ENCODE measurements at regions not wholly inside any gene's neighbourhood (a gene's known extent, or its start where the extent isn't known, plus 50 kb on each side); places are given as distances from the start of the nearest gene placed in this dataset.

DNA sequence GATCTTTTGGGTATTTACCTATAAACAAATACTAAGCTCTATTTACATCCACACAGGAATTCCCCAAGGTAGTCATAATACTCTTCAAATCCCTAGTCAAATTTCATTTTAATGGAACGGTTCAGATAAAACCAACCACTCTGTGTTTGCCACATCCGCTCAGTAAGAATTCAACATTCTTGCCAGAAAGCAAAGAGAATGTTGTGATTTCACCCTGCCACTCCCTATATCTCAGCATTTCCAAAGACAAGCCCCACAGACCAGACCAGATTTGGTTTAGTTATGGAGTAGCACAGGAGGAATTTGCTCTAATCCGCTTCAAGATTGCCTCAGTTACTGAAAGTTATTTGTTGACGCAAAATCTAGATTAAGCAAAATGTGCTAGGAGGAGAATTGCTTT is 105.6 kb upstream of the SERP2 start:
- DNase-seq (no peak), ATAC-seq (no peak)
- POLR2A ChIA-PET: no interaction called here
- Mint-ChIP-seq H3K9me3 (peaks cover 0 to 3% (median 0%) of the 10 kb centered on the region in 9 donors), H3K27ac (no peak overlapping the region), H3K4me1 (peaks cover 0 to 2% (median under 1%) of the 10 kb centered on the region in 4 donors), H3K27me3 (peaks cover 0 to 8% (median 2%) of the 10 kb centered on the region in 5 donors), H3K4me3 (no peak overlapping the region), H3K36me3 (no peaks in the 10 kb centered on the region)

DNA sequence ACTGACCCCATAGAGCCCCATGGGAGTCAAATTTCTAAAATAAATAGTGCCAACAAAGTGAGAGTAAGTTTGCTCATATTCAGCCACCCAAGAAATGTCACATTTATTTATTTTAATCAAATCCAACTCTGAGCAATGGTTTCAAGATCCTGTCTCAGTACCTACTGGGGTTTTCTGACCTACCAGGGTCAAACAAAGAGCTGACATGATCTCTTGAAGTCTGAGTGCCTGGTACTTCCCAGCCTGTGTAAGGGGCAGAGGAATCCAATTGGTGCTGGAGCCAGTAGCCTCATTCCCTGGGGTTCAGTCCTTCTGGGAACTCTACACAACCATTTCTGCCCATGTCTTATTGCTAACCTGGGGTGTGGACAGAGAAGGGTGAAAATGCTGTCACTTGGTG is 104.6 kb upstream of the SERP2 start:
- Mint-ChIP-seq H3K9me3 (peaks cover 0 to 3% (median 0%) of the 10 kb centered on the region in 9 donors), H3K27ac (no peak overlapping the region), H3K36me3 (no peaks in the 10 kb centered on the region), H3K4me1 (peaks cover 6 to 11% (median 9%) of the 10 kb centered on the region in 4 donors), H3K4me3 (no peak overlapping the region), H3K27me3 (peaks cover 0 to 8% (median 0%) of the 10 kb centered on the region in 5 donors)
- DNase-seq (no peak), ATAC-seq (no peak)
- POLR2A ChIA-PET: no interaction called here

- H3K4me3 Mint-ChIP-seq: no peak overlapping the region
- POLR2A ChIA-PET: no interaction called here
- peaks cover 0 to 3% (median 0%) of the 10 kb centered on the region in 9 donors for H3K9me3 Mint-ChIP-seq
- H3K27me3 Mint-ChIP-seq: peaks cover 0 to 8% (median 0%) of the 10 kb centered on the region in 5 donors
- ATAC-seq (no peak), DNase-seq (no peak)
- no peak overlapping the region for H3K27ac Mint-ChIP-seq
- peaks cover 13 to 22% (median 21%) of the 10 kb centered on the region in 4 donors for H3K4me1 Mint-ChIP-seq
- H3K36me3 Mint-ChIP-seq: no peaks in the 10 kb centered on the region
These were observed 103.5 kb upstream of the SERP2 start for GRCh38 chr13:44270150-44270549.

DNA sequence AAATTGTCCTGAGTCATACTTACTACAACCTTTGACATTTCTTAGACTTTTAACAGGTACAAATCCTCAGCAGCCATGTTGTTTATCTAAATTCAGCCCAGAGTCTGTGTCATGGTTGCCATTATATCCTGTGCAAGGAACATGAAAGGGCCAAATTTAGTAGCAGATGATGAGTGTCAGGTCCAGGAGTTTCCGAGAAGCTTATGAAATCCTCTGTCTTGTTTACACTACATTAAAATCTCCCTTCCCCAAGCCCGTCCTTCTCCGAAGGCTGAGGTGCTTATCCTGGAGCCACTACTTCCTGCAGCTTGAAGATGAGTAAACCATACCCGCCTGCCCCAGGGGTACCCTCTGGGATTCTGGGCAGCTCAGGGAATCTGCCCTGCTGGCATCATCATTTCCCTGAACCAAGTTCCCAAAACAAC is 102.6 kb upstream of the SERP2 start:
- no peak overlapping the region for H3K4me3 Mint-ChIP-seq

GRCh38 chr13:44271473-44271872 is 102.2 kb upstream of the SERP2 start:
- Mint-ChIP-seq H3K4me1 (peaks cover 17 to 35% (median 32%) of the 10 kb centered on the region in 4 donors), H3K27me3 (peaks cover 0 to 8% (median 0%) of the 10 kb centered on the region in 5 donors), H3K4me3 (no peak overlapping the region), H3K9me3 (peaks cover 0 to 3% (median 0%) of the 10 kb centered on the region in 9 donors), H3K36me3 (no peaks in the 10 kb centered on the region), H3K27ac (peak overlapping the region in 6 of 10 donors; percentile 5 to 98 (median 38))
- DNase-seq: no peak
- ATAC-seq: no peak
- POLR2A ChIA-PET: no interaction called here

More for the DNA sequence above, 102.6 kb upstream of the SERP2 start:
- POLR2A ChIA-PET: no interaction called here
- peaks cover 0 to 3% (median 0%) of the 10 kb centered on the region in 9 donors for H3K9me3 Mint-ChIP-seq
- peak overlapping the region in 3 of 10 donors; percentile 5 to 32 (median 32) for H3K27ac Mint-ChIP-seq
- H3K4me1 Mint-ChIP-seq: peaks cover 17 to 31% (median 30%) of the 10 kb centered on the region in 4 donors
- no peaks in the 10 kb centered on the region for H3K36me3 Mint-ChIP-seq
- H3K27me3 Mint-ChIP-seq: peaks cover 0 to 8% (median 0%) of the 10 kb centered on the region in 5 donors
- DNase-seq: no peak
- no peak for ATAC-seq

DNA sequence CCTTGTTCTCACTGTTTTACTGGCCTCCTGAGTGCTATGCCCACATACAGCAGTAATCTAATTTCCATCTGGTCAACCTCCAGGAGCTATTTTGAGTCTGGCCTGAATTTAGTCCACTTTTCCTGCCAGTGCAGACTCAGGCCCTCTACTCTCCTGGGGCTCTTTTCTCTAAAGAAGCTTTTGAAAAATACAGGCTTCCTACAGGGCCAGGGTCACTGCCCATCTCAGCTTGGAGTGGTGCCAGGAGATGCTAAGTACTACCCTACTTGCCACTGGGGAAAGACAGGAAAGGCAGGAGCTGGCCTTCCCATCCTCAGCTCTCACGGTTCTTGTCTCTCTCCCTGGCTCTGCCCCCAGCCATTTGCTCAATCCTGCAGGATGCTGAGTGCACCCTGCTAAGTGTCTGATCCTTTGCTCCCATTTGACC is 101.7 kb upstream of the SERP2 start:
- H3K36me3 Mint-ChIP-seq: no peaks in the 10 kb centered on the region
- H3K27me3 Mint-ChIP-seq: peaks cover 0 to 6% (median 0%) of the 10 kb centered on the region in 5 donors
- no peak for ATAC-seq
- peaks cover 0 to 3% (median 0%) of the 10 kb centered on the region in 9 donors for H3K9me3 Mint-ChIP-seq
- H3K27ac Mint-ChIP-seq: peak overlapping the region in 9 of 10 donors; percentile 4 to 99 (median 76)
- no peak for DNase-seq
- peaks cover 20 to 36% (median 35%) of the 10 kb centered on the region in 4 donors for H3K4me1 Mint-ChIP-seq
- POLR2A ChIA-PET: no interaction called here
- H3K4me3 Mint-ChIP-seq: no peak overlapping the region

DNA sequence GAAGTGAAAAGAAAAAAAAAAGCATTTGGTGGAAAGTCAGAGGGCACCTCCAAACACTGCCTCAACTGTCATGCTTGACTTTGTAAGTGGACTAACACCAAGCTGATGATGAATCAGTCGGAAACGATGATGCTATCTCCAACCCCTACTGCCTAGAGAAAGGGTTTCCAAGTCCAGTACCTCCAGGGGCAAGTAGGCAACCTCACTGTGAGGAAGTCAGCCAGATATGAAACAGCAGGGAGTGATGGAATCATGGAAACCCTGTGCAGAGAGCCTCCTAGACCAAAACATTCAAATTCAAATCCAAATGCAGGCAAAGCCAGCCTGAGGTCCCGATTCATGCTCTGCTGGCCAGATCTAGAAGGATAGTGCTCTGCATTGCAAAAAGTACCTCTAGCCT is 100.9 kb upstream of the SERP2 start:
- H3K36me3 Mint-ChIP-seq: no peaks in the 10 kb centered on the region
- DNase-seq (no peak), ATAC-seq (no peak)
- H3K27me3 Mint-ChIP-seq: no peaks in the 10 kb centered on the region
- H3K4me1 Mint-ChIP-seq: peaks cover 20 to 40% (median 38%) of the 10 kb centered on the region in 4 donors
- peak overlapping the region; percentile 29 to 99 (median 98) for H3K27ac Mint-ChIP-seq
- POLR2A ChIA-PET: no interaction called here
- no peak overlapping the region for H3K4me3 Mint-ChIP-seq
- peaks cover 0 to 1% (median 0%) of the 10 kb centered on the region in 9 donors for H3K9me3 Mint-ChIP-seq

- DNase-seq (no peak), ATAC-seq (no peak)
- Mint-ChIP-seq H3K36me3 (no peaks in the 10 kb centered on the region), H3K4me1 (peaks cover 24 to 45% (median 44%) of the 10 kb centered on the region in 4 donors), H3K4me3 (peak overlapping the region in 5 of 10 donors; percentile 2 to 46 (median 22)), H3K27me3 (no peaks in the 10 kb centered on the region), H3K27ac (peak overlapping the region; percentile 94 to 99 (median 98)), H3K9me3 (peaks cover 0 to 2% (median 0%) of the 10 kb centered on the region in 9 donors)
- POLR2A ChIA-PET: interaction anchor here (1.0 kb wide), 1 partner anchor 9 kb away, joined by 3 read pairs; no protein-coding TSS in a partner anchor
These were observed 100.4 kb upstream of the SERP2 start for GRCh38 chr13:44273216-44273615.

DNA sequence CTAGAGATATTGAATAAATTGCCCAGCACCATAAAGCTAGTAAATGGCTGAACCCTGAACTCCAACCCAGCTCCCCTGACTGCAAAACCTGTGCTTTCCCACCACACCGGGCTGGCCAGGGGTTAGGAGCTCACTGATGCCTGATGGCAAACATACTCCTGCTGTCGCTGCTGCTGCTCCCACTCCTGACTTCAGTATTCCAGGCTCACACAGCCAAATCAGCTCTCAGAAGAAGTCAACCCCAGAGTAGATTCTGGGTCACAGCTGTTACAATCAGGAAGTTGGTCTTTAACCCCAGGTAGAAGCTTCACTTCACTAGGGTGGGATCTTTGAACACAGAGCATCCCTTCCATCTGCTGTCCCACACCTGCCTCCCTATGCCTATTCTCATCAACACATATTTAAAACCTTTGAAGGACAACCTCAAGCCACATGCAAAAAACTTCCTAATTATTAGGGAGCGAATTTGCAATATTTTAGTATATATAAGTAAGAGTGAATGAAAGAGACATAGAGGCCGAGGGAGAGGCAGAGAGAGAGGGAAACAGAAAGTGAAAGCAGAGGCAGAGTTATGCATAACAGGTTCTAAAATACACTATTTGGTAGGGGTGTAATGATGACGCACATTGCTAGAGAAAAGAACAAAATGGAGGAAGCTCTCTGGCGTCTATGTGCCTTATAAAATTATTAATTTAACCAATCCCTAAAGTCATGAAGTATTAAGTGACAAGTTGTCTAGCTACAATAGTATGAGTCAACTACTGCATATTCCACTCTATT is 99.4 kb upstream of the SERP2 start:
- H3K9me3 Mint-ChIP-seq: peaks cover 0 to 3% (median 0%) of the 10 kb centered on the region in 9 donors
- peak in 6 of 10 donors; percentile 33 to 86 (median 72) for DNase-seq

DNA sequence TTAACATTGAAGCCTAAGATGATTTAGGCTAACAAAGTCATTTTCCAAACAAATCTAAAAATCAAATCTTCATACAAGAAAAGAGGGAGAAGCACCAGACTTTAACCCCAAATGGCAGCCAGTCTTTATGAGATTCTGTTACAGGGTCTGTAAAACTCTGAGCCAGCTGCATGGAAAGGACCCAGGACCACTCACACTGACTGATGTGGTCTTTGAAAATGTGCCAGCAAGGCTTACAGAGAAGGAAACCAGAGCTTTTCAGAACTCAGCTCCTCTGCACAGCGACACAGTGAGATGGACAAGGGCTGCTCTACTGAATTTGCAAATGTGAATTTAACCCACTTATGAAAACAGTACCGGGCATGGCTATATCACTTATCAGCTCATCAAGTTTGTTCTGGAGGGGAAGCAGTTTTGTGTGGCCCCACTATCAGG is 98.8 kb upstream of the SERP2 start:
- H3K4me3 Mint-ChIP-seq: peak overlapping the region; percentile 57 to 86 (median 78)
- peak overlapping the region; percentile 94 to 99 (median 98) for H3K27ac Mint-ChIP-seq
- peaks cover 30 to 56% (median 51%) of the 10 kb centered on the region in 4 donors for H3K4me1 Mint-ChIP-seq
- ATAC-seq (peak; percentile 56 to 72), DNase-seq (peak in 4 of 10 donors; percentile 6 to 37 (median 23))
- H3K9me3 Mint-ChIP-seq: peaks cover 0 to 3% (median 0%) of the 10 kb centered on the region in 9 donors
- H3K36me3 Mint-ChIP-seq: peaks cover 0 to under 1% (median 0%) of the 10 kb centered on the region in 3 donors
- POLR2A ChIA-PET: interaction anchor here (0.6 to 1.9 kb wide), 6 partner anchors 14 to 162 kb away, joined by 3 to 11 read pairs (median 4); no protein-coding TSS in a partner anchor
- H3K27me3 Mint-ChIP-seq: no peaks in the 10 kb centered on the region

More for the DNA sequence above, 99.4 kb upstream of the SERP2 start:
- peak; percentile 92 to 94 for ATAC-seq
- Mint-ChIP-seq H3K27ac (peak overlapping the region; percentile 94 to 99 (median 98)), H3K4me3 (peak overlapping the region; percentile 57 to 86 (median 78)), H3K27me3 (no peaks in the 10 kb centered on the region), H3K4me1 (peaks cover 30 to 55% (median 51%) of the 10 kb centered on the region in 4 donors), H3K36me3 (no peaks in the 10 kb centered on the region)
- POLR2A ChIA-PET: interaction anchor here (0.8 to 1.9 kb wide), 6 partner anchors 10 to 163 kb away, joined by 3 to 11 read pairs (median 4); no protein-coding TSS in a partner anchor

DNA sequence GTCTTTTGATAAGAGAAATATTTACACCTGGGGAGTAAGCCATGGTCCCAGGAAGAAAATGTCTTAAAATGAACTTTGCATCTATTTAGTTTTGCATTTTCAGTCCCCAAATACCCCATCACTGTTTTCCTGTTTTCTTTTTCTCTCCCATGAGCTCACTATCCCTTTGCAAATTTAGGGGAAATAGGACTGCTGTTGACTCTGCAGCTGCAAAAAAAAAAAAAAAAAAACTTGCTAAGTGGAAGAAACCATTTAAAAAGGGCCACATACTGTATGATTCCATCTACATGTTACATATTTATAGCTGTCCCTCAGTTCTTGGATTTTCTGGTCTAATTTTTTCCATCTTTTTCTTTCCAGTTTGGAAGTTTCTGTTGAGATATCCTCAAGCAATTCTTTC is 98.2 kb upstream of the SERP2 start:
- ATAC-seq (no peak), DNase-seq (no peak)
- Mint-ChIP-seq H3K4me1 (peaks cover 30 to 56% (median 51%) of the 10 kb centered on the region in 4 donors), H3K36me3 (peaks cover 0 to 5% (median 0%) of the 10 kb centered on the region in 3 donors), H3K4me3 (peak overlapping the region in 8 of 10 donors; percentile 22 to 85 (median 61)), H3K9me3 (peaks cover 0 to 3% (median 0%) of the 10 kb centered on the region in 9 donors), H3K27me3 (peaks cover 0 to 1% (median 0%) of the 10 kb centered on the region in 5 donors), H3K27ac (peak overlapping the region; percentile 94 to 99 (median 98))
- POLR2A ChIA-PET: interaction anchor here (0.6 to 1.9 kb wide), 5 partner anchors 21 to 459 kb away, joined by 3 to 11 read pairs (median 3); no protein-coding TSS in a partner anchor

DNA sequence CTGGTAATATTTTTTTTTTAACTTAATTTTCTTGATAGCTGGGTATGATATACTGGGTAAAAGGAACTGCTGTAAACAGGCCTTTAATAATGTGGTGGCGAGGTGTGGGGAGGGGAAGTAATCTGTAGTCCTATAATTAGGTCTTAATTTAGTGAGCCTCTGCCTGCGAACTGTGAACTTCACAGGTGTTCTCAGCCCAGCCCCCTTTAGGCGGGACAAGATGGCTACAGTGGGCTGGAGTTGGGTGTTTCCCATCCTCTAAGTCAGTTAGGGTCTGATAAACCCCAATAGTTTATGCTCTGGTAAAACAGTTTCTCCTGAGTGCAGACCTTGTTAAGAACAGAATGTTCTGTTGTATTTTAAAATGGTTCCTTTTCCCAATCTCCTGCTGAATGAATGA is 97.6 kb upstream of the SERP2 start:
- Mint-ChIP-seq H3K27ac (peak overlapping the region in 9 of 10 donors; percentile 94 to 99 (median 98)), H3K36me3 (peaks cover 0 to 5% (median 0%) of the 10 kb centered on the region in 3 donors), H3K27me3 (peaks cover 0 to 2% (median 0%) of the 10 kb centered on the region in 5 donors), H3K4me3 (peak overlapping the region in 6 of 10 donors; percentile 22 to 67 (median 59)), H3K9me3 (peaks cover 0 to 3% (median 0%) of the 10 kb centered on the region in 9 donors), H3K4me1 (peaks cover 30 to 56% (median 52%) of the 10 kb centered on the region in 4 donors)
- ATAC-seq (no peak), DNase-seq (no peak)
- POLR2A ChIA-PET: interaction anchor here (0.6 kb wide), 1 partner anchor 86 kb away, joined by 3 read pairs; no protein-coding TSS in a partner anchor

All from naive thymus-derived CD8-positive, alpha-beta T cell (primary cell).